ENCODE measurements at regions not wholly inside any gene's neighbourhood (a gene's known extent, or its start where the extent isn't known, plus 50 kb on each side); places are given as distances from the start of the nearest gene placed in this dataset.

- Histone ChIP-seq H3K9me3 (ENCODE audit: control insufficient read depth, low read length) (no peaks in the 10 kb centered on the region), H3K4me3 (ENCODE audit: low read length) (no peak overlapping the region), H3K27me3 (ENCODE audit: control insufficient read depth, insufficient read depth, low read length, poor library complexity, severe bottlenecking) (no peaks in the 10 kb centered on the region), H3K9ac (ENCODE audit: extremely low read depth, low read length, poor library complexity, severe bottlenecking) (no peak overlapping the region), H3K36me3 (ENCODE audit: control insufficient read depth, insufficient read depth, low read length) (no peaks in the 10 kb centered on the region), H3K4me1 (ENCODE audit: control insufficient read depth, insufficient read depth, low read length) (no peaks in the 10 kb centered on the region), H3K27ac (ENCODE audit: low read depth, low read length) (no peak overlapping the region)
- Mint-ChIP-seq H3K36me3 (ENCODE audit: low read depth) (no peaks in the 10 kb centered on the region), H3K9me3 (no peaks in the 10 kb centered on the region), H3K27me3 (ENCODE audit: insufficient read depth) (peaks cover 9% of the 10 kb centered on the region), H3K4me3 (no peak overlapping the region), H3K27ac (no peak overlapping the region), H3K4me1 (peaks cover 18% of the 10 kb centered on the region)
- 86 to 100% methylated on average over 1 to 4 of the region's 4 CpGs for WGBS, 2 experiments (ENCODE audit: insufficient coverage in 1 of 2, insufficient read length in 1 of 2)
- no peak for DNase-seq
- TF ChIP-seq, protein P1, sequence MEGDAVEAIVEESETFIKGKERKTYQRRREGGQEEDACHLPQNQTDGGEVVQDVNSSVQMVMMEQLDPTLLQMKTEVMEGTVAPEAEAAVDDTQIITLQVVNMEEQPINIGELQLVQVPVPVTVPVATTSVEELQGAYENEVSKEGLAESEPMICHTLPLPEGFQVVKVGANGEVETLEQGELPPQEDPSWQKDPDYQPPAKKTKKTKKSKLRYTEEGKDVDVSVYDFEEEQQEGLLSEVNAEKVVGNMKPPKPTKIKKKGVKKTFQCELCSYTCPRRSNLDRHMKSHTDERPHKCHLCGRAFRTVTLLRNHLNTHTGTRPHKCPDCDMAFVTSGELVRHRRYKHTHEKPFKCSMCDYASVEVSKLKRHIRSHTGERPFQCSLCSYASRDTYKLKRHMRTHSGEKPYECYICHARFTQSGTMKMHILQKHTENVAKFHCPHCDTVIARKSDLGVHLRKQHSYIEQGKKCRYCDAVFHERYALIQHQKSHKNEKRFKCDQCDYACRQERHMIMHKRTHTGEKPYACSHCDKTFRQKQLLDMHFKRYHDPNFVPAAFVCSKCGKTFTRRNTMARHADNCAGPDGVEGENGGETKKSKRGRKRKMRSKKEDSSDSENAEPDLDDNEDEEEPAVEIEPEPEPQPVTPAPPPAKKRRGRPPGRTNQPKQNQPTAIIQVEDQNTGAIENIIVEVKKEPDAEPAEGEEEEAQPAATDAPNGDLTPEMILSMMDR (conservative IDR thresholded peaks at IDR 0.05) = no peak
Observed at GRCh38 chr13:106418556-106418955, 116.9 kb downstream of the EFNB2 start.

GRCh38 chr13:106417467-106418110 is 117.9 kb downstream of the EFNB2 start:
- Mint-ChIP-seq H3K27me3 (ENCODE audit: insufficient read depth) (peaks cover 9% of the 10 kb centered on the region), H3K27ac (no peak overlapping the region), H3K36me3 (ENCODE audit: low read depth) (no peaks in the 10 kb centered on the region), H3K4me3 (no peak overlapping the region), H3K9me3 (no peaks in the 10 kb centered on the region), H3K4me1 (peaks cover 9% of the 10 kb centered on the region)
- Histone ChIP-seq H3K4me3 (ENCODE audit: low read length) (no peak overlapping the region), H3K9ac (ENCODE audit: extremely low read depth, low read length, poor library complexity, severe bottlenecking) (no peak overlapping the region), H3K9me3 (ENCODE audit: control insufficient read depth, low read length) (no peaks in the 10 kb centered on the region), H3K4me1 (ENCODE audit: control insufficient read depth, insufficient read depth, low read length) (no peaks in the 10 kb centered on the region), H3K27ac (ENCODE audit: low read depth, low read length) (no peak overlapping the region), H3K36me3 (ENCODE audit: control insufficient read depth, insufficient read depth, low read length) (no peaks in the 10 kb centered on the region), H3K27me3 (ENCODE audit: control insufficient read depth, insufficient read depth, low read length, poor library complexity, severe bottlenecking) (no peaks in the 10 kb centered on the region)
- TF ChIP-seq, protein P1 (conservative IDR thresholded peaks at IDR 0.05) = no peak
- no peak for DNase-seq
- 73 to 80% methylated on average over 10 to 16 of the region's 16 CpGs for WGBS, 2 experiments (ENCODE audit: insufficient coverage in 1 of 2, insufficient read length in 1 of 2)

DNA sequence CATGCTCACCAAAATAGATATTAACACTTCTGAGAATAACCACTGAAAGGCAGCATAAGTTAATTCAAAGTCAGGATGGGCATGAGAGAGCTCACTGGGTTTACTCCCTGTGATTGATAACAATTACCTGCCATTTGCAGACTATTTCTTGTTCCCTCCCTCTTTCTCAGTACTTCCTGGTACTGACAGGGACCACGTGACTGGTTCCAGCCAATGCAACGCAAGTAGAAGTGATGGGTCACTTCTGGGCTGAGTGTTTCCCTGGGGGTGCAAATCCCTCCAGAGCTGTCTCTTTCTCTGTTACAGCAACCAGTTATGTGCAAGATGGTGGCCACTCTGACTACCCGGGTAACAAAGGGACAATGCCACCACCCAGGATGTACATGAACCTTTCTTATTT is 118.8 kb downstream of the EFNB2 start:
- Histone ChIP-seq H3K36me3 (ENCODE audit: control insufficient read depth, insufficient read depth, low read length) (no peaks in the 10 kb centered on the region), H3K27ac (ENCODE audit: low read depth, low read length) (no peak overlapping the region), H3K4me3 (ENCODE audit: low read length) (no peak overlapping the region), H3K9ac (ENCODE audit: extremely low read depth, low read length, poor library complexity, severe bottlenecking) (no peak overlapping the region), H3K4me1 (ENCODE audit: control insufficient read depth, insufficient read depth, low read length) (no peaks in the 10 kb centered on the region), H3K9me3 (ENCODE audit: control insufficient read depth, low read length) (no peaks in the 10 kb centered on the region), H3K27me3 (ENCODE audit: control insufficient read depth, insufficient read depth, low read length, poor library complexity, severe bottlenecking) (no peaks in the 10 kb centered on the region)
- Mint-ChIP-seq H3K4me1 (peaks cover 6% of the 10 kb centered on the region), H3K9me3 (no peaks in the 10 kb centered on the region), H3K4me3 (no peak overlapping the region), H3K27me3 (ENCODE audit: insufficient read depth) (peaks cover 9% of the 10 kb centered on the region), H3K27ac (no peak overlapping the region), H3K36me3 (ENCODE audit: low read depth) (no peaks in the 10 kb centered on the region)
- 91 to 94% methylated on average over 2 to 3 of the region's 3 CpGs for WGBS, 2 experiments (ENCODE audit: insufficient coverage in 1 of 2, insufficient read length in 1 of 2)
- no peak for DNase-seq
- TF ChIP-seq, protein P1 (conservative IDR thresholded peaks at IDR 0.05) = no peak

Data from endodermal cell (in vitro differentiated cells).